ENCODE measurements at regions not wholly inside any gene's neighbourhood (a gene's known extent, or its start where the extent isn't known, plus 50 kb on each side); places are given as distances from the start of the nearest gene placed in this dataset.

GRCh38 chr16:9465161-9465560 is 373.7 kb downstream of the HAPSTR1 start:
- FAIRE-seq (no peak), DNase-seq (ENCODE audit: insufficient read length) (no peak)
- TF ChIP-seq POLR2AphosphoS5 (IDR thresholded peaks at IDR 0.05; ENCODE audit: low read depth, low read length) (no peak), TAF1 (IDR thresholded peaks at IDR 0.05; ENCODE audit: borderline replicate concordance, low read depth, low read length) (no peak), POLR2A (IDR thresholded peaks at IDR 0.05; ENCODE audit: low read depth, low read length) (no peak)

- DNase-seq (ENCODE audit: insufficient read length): no peak
- no peak for TF ChIP-seq POLR2AphosphoS5 (IDR thresholded peaks at IDR 0.05; ENCODE audit: low read depth, low read length)
- no peak for TF ChIP-seq TAF1 (IDR thresholded peaks at IDR 0.05; ENCODE audit: borderline replicate concordance, low read depth, low read length)
- TF ChIP-seq POLR2A (IDR thresholded peaks at IDR 0.05; ENCODE audit: low read depth, low read length): no peak
- FAIRE-seq: no peak
Measured at GRCh38 chr16:9469512-9469911, 378.1 kb downstream of the HAPSTR1 start.

- FAIRE-seq: no peak
- TF ChIP-seq POLR2A (IDR thresholded peaks at IDR 0.05; ENCODE audit: low read depth, low read length): no peak
- no peak for TF ChIP-seq POLR2AphosphoS5 (IDR thresholded peaks at IDR 0.05; ENCODE audit: low read depth, low read length)
- no peak for TF ChIP-seq TAF1 (IDR thresholded peaks at IDR 0.05; ENCODE audit: borderline replicate concordance, low read depth, low read length)
- DNase-seq (ENCODE audit: insufficient read length): no peak
Measured at GRCh38 chr16:9476744-9477143, 385.3 kb downstream of the HAPSTR1 start.

- DNase-seq (ENCODE audit: insufficient read length) (no peak), FAIRE-seq (no peak)
- TF ChIP-seq POLR2AphosphoS5 (IDR thresholded peaks at IDR 0.05; ENCODE audit: low read depth, low read length): no peak
- no peak for TF ChIP-seq POLR2A (IDR thresholded peaks at IDR 0.05; ENCODE audit: low read depth, low read length)
Measured at GRCh38 chr16:9479008-9479407, 387.6 kb downstream of the HAPSTR1 start.

- FAIRE-seq (no peak), DNase-seq (ENCODE audit: insufficient read length) (no peak)
- TF ChIP-seq POLR2A (IDR thresholded peaks at IDR 0.05; ENCODE audit: low read depth, low read length): no peak
- TF ChIP-seq TAF1 (IDR thresholded peaks at IDR 0.05; ENCODE audit: borderline replicate concordance, low read depth, low read length): no peak
- no peak for TF ChIP-seq POLR2AphosphoS5 (IDR thresholded peaks at IDR 0.05; ENCODE audit: low read depth, low read length)
Measured at GRCh38 chr16:9480503-9480902, 389.1 kb downstream of the HAPSTR1 start.

- TF ChIP-seq POLR2A (IDR thresholded peaks at IDR 0.05; ENCODE audit: low read depth, low read length) (no peak), TAF1 (IDR thresholded peaks at IDR 0.05; ENCODE audit: borderline replicate concordance, low read depth, low read length) (no peak), POLR2AphosphoS5 (IDR thresholded peaks at IDR 0.05; ENCODE audit: low read depth, low read length) (no peak)
- FAIRE-seq: no peak
- DNase-seq (ENCODE audit: insufficient read length): no peak
Measured at GRCh38 chr16:9481747-9482730, 390.6 kb downstream of the HAPSTR1 start.

- FAIRE-seq (no peak), DNase-seq (ENCODE audit: insufficient read length) (no peak)
- TF ChIP-seq POLR2AphosphoS5 (IDR thresholded peaks at IDR 0.05; ENCODE audit: low read depth, low read length) (no peak), POLR2A (IDR thresholded peaks at IDR 0.05; ENCODE audit: low read depth, low read length) (no peak), TAF1 (IDR thresholded peaks at IDR 0.05; ENCODE audit: borderline replicate concordance, low read depth, low read length) (no peak)
Measured at GRCh38 chr16:9484426-9484825, 393.0 kb downstream of the HAPSTR1 start.

- DNase-seq (ENCODE audit: insufficient read length): no peak
- no peak for FAIRE-seq
- no peak for TF ChIP-seq POLR2A (IDR thresholded peaks at IDR 0.05; ENCODE audit: low read depth, low read length)
- no peak for TF ChIP-seq POLR2AphosphoS5 (IDR thresholded peaks at IDR 0.05; ENCODE audit: low read depth, low read length)
Measured at GRCh38 chr16:9484881-9485280, 393.4 kb downstream of the HAPSTR1 start.

- TF ChIP-seq POLR2AphosphoS5 (IDR thresholded peaks at IDR 0.05; ENCODE audit: low read depth, low read length) (no peak), POLR2A (IDR thresholded peaks at IDR 0.05; ENCODE audit: low read depth, low read length) (no peak), TAF1 (IDR thresholded peaks at IDR 0.05; ENCODE audit: borderline replicate concordance, low read depth, low read length) (no peak)
- DNase-seq (ENCODE audit: insufficient read length): no peak
- FAIRE-seq: no peak
Measured at GRCh38 chr16:9489835-9490467, 398.5 kb downstream of the HAPSTR1 start.

GRCh38 chr16:9495824-9496223 is 404.4 kb downstream of the HAPSTR1 start:
- TF ChIP-seq TAF1 (IDR thresholded peaks at IDR 0.05; ENCODE audit: borderline replicate concordance, low read depth, low read length) (no peak), POLR2A (IDR thresholded peaks at IDR 0.05; ENCODE audit: low read depth, low read length) (no peak), POLR2AphosphoS5 (IDR thresholded peaks at IDR 0.05; ENCODE audit: low read depth, low read length) (no peak)
- DNase-seq (ENCODE audit: insufficient read length) (no peak), FAIRE-seq (no peak)

GRCh38 chr16:9497750-9498149 is 406.3 kb downstream of the HAPSTR1 start:
- TF ChIP-seq POLR2AphosphoS5 (IDR thresholded peaks at IDR 0.05; ENCODE audit: low read depth, low read length): no peak
- TF ChIP-seq TAF1 (IDR thresholded peaks at IDR 0.05; ENCODE audit: borderline replicate concordance, low read depth, low read length): no peak
- TF ChIP-seq POLR2A (IDR thresholded peaks at IDR 0.05; ENCODE audit: low read depth, low read length): no peak
- FAIRE-seq (no peak), DNase-seq (ENCODE audit: insufficient read length) (no peak)

All from GM12892 (cell line).